Activated CD8-positive, alpha-beta T cell treated with anti-CD3 and anti-CD28 coated beads, Interleukin-2, amount 10 ng/mL, durations not matched to agents 7 days and 5 days (primary cell): ENCODE measurements at regions not wholly inside any gene's neighbourhood (a gene's known extent, or its start where the extent isn't known, plus 50 kb on each side); places are given as distances from the start of the nearest gene placed in this dataset.
"Not testable (repeated sequence)": the region's sequence is repeated elsewhere in the genome, so short reads cannot be mapped to it uniquely, and the experiment has no call there.

Experiments
- ATAC-seq: fragments of 150-1000 bp; cut with Tn5 transposase; one replicate; pipeline ENCODE4 v1.10.0; 2021; ENCODE audit warnings: moderate library complexity
- CTCF ChIA-PET: fragments of 350-600 bp; sonication (Branson Sonifier 250); formaldehyde crosslinking; loops from one replicate; lab custom pipeline; 2021; ENCODE audit warnings: antibody characterized with exemption; lab: Charles Lee
- POLR2A ChIA-PET: fragments of 350-600 bp; sonication (Branson Sonifier 250); formaldehyde crosslinking; loops from one replicate; lab custom pipeline; 2021; ENCODE audit warnings: antibody characterized with exemption; lab: Charles Lee
- DNase-seq: peaks from one replicate; pipeline ENCODE4 v3.0.0-alpha.2; 2020
- H3K27ac Mint-ChIP-seq: one replicate; pipeline ENCODE4 v1.8.0; 2021; ENCODE audit warnings: mild to moderate bottlenecking, mixed read lengths
- H3K27me3 Mint-ChIP-seq: one replicate; pipeline ENCODE4 v1.8.0; 2021; ENCODE audit warnings: low read depth, mixed read lengths
- H3K36me3 Mint-ChIP-seq: one replicate; pipeline ENCODE4 v1.8.0; 2021; ENCODE audit warnings: low read depth, mixed read lengths
- H3K4me1 Mint-ChIP-seq: one replicate; pipeline ENCODE4 v1.8.0; 2021; ENCODE audit warnings: low read depth, mixed read lengths
- H3K4me3 Mint-ChIP-seq: one replicate; pipeline ENCODE4 v1.8.0; 2021; ENCODE audit warnings: mild to moderate bottlenecking, mixed read lengths
- H3K9me3 Mint-ChIP-seq: one replicate; pipeline ENCODE4 v1.8.0; 2022; ENCODE audit warnings: mixed read lengths; ENCODE audit not compliant: insufficient read depth

DNA sequence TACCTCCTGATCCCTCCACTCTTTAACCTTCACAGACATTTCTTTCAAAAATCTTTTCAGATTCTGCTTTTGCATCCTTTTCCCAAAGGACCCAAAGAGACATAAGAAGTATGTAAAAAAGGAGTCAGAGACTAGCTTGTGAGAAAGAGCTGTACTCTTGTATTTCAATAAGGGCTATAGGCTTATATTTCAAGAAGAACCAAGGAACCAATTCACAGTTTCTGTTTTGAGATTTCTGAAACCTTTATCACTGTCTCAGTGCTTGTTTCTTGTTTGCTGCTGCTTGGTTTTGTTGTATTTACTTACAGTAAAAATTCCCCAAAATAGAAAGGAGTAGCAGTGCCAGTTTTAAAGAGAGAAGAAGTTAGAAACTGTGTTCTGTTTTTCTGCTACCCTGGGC is 461.6 kb upstream of the ID4 start:
- Mint-ChIP-seq H3K27ac (no peak overlapping the region), H3K9me3 (no peaks in the 10 kb centered on the region), H3K36me3 (no peaks in the 10 kb centered on the region), H3K4me1 (no peaks in the 10 kb centered on the region), H3K4me3 (no peak overlapping the region), H3K27me3 (no peaks in the 10 kb centered on the region)
- CTCF ChIA-PET: no interaction called here
- ATAC-seq (no peak), DNase-seq (no peak)
- POLR2A ChIA-PET: no interaction called here

DNA sequence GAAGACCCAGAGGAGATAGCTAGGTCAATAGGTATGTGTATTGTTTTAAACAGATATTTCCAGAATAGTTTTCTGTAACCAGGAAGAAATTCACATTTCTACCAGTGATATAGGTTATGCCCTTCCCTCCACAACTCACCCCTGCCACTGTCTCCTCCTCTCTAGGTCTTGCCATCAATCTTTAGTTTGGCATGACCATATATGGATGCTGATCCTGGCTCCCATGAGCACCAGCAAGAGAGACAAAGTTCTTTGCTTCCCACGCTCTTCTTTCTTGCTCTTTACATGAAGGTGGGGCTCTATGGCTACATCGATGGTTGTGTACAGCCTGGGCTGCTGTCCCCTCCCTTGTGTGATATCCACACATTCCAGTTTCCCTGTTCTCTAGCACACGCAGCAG is 459.4 kb upstream of the ID4 start:
- Mint-ChIP-seq H3K27me3 (no peaks in the 10 kb centered on the region), H3K27ac (no peak overlapping the region), H3K36me3 (no peaks in the 10 kb centered on the region), H3K4me1 (no peaks in the 10 kb centered on the region), H3K9me3 (no peaks in the 10 kb centered on the region), H3K4me3 (no peak overlapping the region)
- DNase-seq (no peak), ATAC-seq (no peak)
- CTCF ChIA-PET: no interaction called here
- POLR2A ChIA-PET: no interaction called here

DNA sequence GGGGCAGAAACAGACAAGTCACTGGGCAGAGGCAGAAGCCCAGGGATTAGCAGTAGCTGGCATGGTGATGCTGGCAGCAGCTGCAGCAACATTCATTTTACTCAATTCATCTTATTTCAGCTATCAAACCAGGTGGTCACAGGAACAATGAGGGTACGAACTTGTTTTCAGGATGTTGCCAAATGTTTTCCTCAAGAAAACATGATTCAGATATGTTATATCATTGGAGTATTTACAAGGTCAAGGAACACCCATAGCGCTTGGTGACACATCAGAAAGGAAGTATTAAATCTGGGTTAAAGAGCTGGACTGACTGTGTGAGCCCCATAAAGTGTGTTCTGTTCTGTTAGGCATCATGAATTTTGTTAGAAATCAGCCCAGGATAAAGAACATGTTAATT is 456.9 kb upstream of the ID4 start:
- CTCF ChIA-PET: no interaction called here
- Mint-ChIP-seq H3K4me3 (no peak overlapping the region), H3K36me3 (no peaks in the 10 kb centered on the region), H3K27ac (no peak overlapping the region), H3K9me3 (no peaks in the 10 kb centered on the region), H3K27me3 (no peaks in the 10 kb centered on the region), H3K4me1 (no peaks in the 10 kb centered on the region)
- no peak for DNase-seq
- no peak for ATAC-seq
- POLR2A ChIA-PET: no interaction called here

DNA sequence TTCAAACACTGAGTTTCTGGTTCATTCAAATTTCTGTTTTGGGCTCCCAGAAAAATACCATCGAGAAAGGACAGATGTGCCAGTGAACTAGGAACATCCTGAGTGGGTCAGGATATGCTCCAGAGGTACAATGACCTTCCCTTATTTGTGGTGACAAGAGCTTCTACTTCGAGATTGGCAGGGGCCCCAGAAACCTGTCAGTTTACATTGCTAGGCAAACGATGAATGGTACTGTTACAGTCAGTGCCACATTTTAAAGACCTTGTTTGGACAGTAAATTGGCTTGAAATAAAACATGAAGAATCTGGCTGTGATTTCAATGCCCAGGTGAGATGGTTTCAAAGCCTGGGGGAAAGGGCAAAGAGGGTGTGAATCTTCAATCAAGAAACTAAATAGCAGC is 454.5 kb upstream of the ID4 start:
- DNase-seq (no peak), ATAC-seq (no peak)
- H3K4me3 Mint-ChIP-seq: no peak overlapping the region

DNA sequence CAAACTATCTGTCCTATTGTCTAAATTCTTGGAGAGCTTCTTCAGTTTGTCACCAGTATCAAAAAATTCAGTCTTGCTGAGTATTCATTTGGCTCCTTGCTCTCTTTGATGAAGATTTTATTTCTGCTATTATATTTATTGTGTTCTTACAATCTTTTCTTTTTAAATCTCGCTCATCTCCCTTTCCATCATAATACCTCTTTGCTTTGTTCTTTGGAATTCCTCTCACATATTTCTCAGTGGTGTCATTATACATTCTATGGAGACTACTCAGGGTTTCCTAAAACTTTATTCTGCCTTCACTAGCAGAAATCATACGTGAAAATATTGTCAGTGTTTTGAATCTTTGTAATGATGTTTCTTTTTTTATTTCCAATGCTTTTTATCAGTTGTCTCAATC is 445.2 kb upstream of the ID4 start:
- no peak overlapping the region for H3K27ac Mint-ChIP-seq
- POLR2A ChIA-PET: no interaction called here
- H3K4me1 Mint-ChIP-seq: no peaks in the 10 kb centered on the region

More for the DNA sequence above, 454.5 kb upstream of the ID4 start:
- Mint-ChIP-seq H3K4me1 (no peaks in the 10 kb centered on the region), H3K27me3 (no peaks in the 10 kb centered on the region), H3K27ac (no peak overlapping the region), H3K9me3 (no peaks in the 10 kb centered on the region), H3K36me3 (no peaks in the 10 kb centered on the region)
- ChIA-PET POLR2A (no interaction called here), CTCF (no interaction called here)

DNA sequence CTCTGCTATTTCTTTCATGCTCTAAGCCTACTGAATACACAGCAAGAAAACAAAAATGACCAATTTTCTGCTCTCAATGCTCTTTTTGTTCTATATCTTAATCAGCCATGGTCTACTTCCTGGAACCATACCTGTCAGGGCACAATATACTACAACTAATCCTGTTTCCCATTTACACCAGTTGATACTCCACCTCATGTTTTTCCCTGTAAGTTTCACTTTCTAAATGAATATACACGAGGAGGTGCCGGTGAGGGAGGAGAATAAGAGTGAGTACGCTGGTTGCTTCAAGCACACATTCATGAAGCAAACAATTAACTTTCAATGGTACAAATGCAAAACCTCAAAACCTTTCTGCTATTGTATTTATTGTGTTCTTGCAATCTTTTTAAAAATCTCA is 443.1 kb upstream of the ID4 start:
- ATAC-seq (no peak), DNase-seq (no peak)
- POLR2A ChIA-PET: no interaction called here
- Mint-ChIP-seq H3K27me3 (no peaks in the 10 kb centered on the region), H3K27ac (no peak overlapping the region), H3K9me3 (peaks cover 9% of the 10 kb centered on the region), H3K4me3 (no peak overlapping the region), H3K36me3 (no peaks in the 10 kb centered on the region), H3K4me1 (no peaks in the 10 kb centered on the region)
- CTCF ChIA-PET: no interaction called here

More for the DNA sequence above, 445.2 kb upstream of the ID4 start:
- ATAC-seq: no peak
- no peak overlapping the region for H3K4me3 Mint-ChIP-seq
- DNase-seq: no peak
- no peaks in the 10 kb centered on the region for H3K36me3 Mint-ChIP-seq
- H3K9me3 Mint-ChIP-seq: peaks cover 6% of the 10 kb centered on the region
- CTCF ChIA-PET: no interaction called here
- H3K27me3 Mint-ChIP-seq: no peaks in the 10 kb centered on the region

DNA sequence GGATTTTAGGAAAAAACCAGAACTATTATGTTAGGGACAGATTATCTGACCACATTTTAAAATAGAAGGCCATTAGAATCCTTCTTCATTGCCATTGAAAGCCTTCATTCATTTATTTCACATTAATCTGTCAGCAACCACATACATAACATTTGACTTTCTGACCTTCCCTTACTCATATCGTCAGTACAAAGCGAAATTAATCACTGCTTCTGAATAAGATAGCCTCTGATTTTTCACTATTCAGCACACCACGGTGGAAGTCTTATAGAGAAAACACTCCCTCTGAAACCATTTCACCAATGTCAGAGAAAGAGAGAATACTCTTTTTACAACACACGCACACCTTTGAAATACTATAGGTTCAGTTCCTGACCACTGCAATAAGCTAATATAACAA is 442.5 kb upstream of the ID4 start:
- Mint-ChIP-seq H3K4me1 (no peaks in the 10 kb centered on the region), H3K36me3 (no peaks in the 10 kb centered on the region), H3K27me3 (no peaks in the 10 kb centered on the region), H3K4me3 (no peak overlapping the region), H3K27ac (no peak overlapping the region), H3K9me3 (peaks cover 9% of the 10 kb centered on the region)
- ATAC-seq (no peak), DNase-seq (no peak)
- ChIA-PET POLR2A (no interaction called here), CTCF (no interaction called here)

DNA sequence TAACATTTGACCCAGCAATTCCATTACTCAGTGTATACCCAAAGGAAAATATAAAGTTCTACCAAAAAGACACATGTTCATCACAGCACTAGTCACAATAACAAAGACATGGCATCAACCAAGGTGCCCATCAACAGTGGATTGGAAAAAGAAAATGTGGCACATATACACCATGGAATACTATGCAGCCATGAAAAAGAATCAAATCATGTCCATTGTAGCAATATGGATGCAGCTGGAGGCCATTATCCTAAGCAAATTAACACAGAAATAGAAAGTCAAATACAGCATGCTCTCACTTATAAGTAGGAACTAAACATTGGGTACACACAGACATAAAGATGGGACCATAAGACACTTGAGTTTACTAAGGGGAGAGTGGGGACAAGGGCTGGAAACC is 441.9 kb upstream of the ID4 start:
- CTCF ChIA-PET: no interaction called here
- H3K9me3 Mint-ChIP-seq: peaks cover 9% of the 10 kb centered on the region
- POLR2A ChIA-PET: no interaction called here
- H3K4me3 Mint-ChIP-seq: no peak overlapping the region
- H3K36me3 Mint-ChIP-seq: no peaks in the 10 kb centered on the region
- H3K4me1 Mint-ChIP-seq: no peaks in the 10 kb centered on the region
- no peak overlapping the region for H3K27ac Mint-ChIP-seq
- DNase-seq: no peak
- ATAC-seq: no peak
- no peaks in the 10 kb centered on the region for H3K27me3 Mint-ChIP-seq

DNA sequence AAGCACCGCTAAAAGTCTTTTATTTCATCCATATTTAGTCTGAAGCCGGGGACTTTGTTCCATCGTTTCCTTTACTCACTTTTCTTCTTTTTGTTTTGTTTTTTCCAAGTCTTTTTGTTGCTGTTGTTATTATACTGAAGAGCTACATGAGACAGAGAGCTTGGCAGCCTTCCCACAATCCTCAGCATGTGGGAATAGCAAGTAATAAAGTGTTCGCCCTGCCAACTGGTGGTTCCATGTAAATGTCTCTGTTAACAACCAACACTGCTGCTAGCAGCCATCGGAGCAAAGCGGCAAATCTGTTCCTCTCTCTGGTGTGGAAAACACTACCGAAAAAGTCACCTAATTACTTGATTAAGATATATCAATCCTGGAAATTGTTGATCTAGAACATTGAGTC is 437.8 kb upstream of the ID4 start:
- no peak for ATAC-seq
- H3K9me3 Mint-ChIP-seq: peaks cover 21% of the 10 kb centered on the region
- no peak for DNase-seq
- H3K36me3 Mint-ChIP-seq: no peaks in the 10 kb centered on the region
- ChIA-PET CTCF (no interaction called here), POLR2A (no interaction called here)
- no peak overlapping the region for H3K27ac Mint-ChIP-seq
- H3K27me3 Mint-ChIP-seq: no peaks in the 10 kb centered on the region
- H3K4me1 Mint-ChIP-seq: no peaks in the 10 kb centered on the region
- no peak overlapping the region for H3K4me3 Mint-ChIP-seq

DNA sequence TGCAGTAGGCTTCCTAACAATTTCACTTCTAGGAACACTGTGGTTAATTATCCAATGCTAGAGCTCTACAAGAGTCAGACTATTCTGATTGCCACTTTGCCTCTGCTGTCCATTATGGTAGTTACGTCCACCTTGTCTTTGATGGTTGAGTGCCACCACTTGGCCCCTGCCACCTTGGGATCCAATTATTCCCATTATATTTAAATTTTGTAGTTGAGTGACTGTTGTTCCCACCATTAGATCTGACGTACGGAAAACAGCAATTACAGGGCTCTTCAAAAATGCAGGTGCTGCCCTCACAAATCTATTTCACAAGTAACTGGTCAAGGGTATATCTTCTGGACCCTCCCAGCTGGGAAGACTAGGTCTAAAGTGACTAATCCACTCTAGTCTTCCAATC is 432.3 kb upstream of the ID4 start:
- POLR2A ChIA-PET, DNase-seq, CTCF ChIA-PET, H3K36me3 Mint-ChIP-seq, H3K4me1 Mint-ChIP-seq, ATAC-seq, H3K27ac Mint-ChIP-seq, H3K4me3 Mint-ChIP-seq, H3K27me3 Mint-ChIP-seq: not testable (repeated sequence)
- peaks cover 24% of the 10 kb centered on the region for H3K9me3 Mint-ChIP-seq

DNA sequence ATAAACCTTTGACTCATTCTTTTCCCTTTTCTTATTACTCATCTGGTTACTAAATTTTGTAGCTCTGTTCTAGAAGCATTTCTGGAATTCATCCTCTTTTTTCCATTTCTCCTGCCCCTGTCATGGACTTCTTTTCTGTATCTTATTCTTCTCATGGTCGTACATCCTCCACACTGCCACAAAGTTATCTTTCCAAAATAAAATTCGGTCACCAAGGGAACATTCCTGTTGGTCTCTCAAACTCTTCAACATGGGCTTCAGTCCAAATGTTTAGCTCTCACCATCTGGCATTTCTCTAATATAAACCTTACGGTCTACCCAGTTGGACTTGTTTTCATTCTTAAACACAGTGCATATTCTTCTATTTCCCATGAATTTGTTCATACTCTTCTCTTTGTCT is 428.8 kb upstream of the ID4 start:
- ChIA-PET POLR2A (no interaction called here), CTCF (no interaction called here)
- DNase-seq: no peak
- H3K36me3 Mint-ChIP-seq: no peaks in the 10 kb centered on the region
- H3K27ac Mint-ChIP-seq: no peak overlapping the region
- peaks cover 10% of the 10 kb centered on the region for H3K9me3 Mint-ChIP-seq
- H3K4me1 Mint-ChIP-seq: no peaks in the 10 kb centered on the region
- no peak for ATAC-seq
- no peaks in the 10 kb centered on the region for H3K27me3 Mint-ChIP-seq
- no peak overlapping the region for H3K4me3 Mint-ChIP-seq

DNA sequence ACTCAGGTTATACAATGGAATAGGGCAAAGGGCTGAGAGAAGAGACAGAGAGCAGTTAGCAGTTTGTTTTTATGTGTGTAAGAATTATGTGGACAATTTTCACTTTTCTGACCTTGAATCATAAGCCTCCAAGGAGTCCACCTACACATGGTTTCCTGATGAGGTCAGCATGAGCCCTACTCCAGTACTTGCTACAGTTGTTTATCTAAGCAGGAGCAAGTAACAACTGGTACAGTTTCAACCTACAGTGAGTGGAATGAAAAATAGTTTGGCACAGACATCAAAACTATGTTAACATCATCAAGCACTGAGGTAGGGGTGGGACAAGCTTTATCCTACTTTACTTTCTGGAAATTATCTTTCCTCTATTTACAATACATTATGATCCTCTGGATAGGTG is 426.7 kb upstream of the ID4 start:
- no peak for ATAC-seq
- Mint-ChIP-seq H3K36me3 (no peaks in the 10 kb centered on the region), H3K9me3 (peaks cover under 1% of the 10 kb centered on the region), H3K27ac (no peak overlapping the region), H3K4me1 (no peaks in the 10 kb centered on the region), H3K4me3 (no peak overlapping the region), H3K27me3 (no peaks in the 10 kb centered on the region)
- ChIA-PET POLR2A (no interaction called here), CTCF (no interaction called here)
- no peak for DNase-seq

DNA sequence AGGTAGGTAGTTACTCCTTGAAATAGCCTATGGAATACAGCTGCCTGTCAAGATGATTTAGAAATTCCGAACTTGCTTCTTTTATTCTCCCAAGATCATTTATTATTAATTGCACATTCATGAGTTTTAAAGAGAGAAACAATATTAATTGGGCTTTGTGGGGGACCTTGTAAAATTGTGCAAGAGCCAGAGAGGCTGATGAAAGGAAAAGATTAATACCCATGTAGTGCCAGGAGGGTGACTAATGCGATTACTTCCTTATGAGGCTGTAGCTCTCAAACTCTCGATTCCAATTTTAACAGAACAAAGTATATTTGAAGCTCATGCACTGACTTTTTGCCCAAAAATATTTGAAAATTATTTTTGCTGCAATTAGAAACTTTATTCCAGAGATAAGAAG is 423.8 kb upstream of the ID4 start:
- POLR2A ChIA-PET: no interaction called here
- H3K4me1 Mint-ChIP-seq: no peaks in the 10 kb centered on the region
- H3K4me3 Mint-ChIP-seq: no peak overlapping the region
- H3K9me3 Mint-ChIP-seq: no peaks in the 10 kb centered on the region
- H3K27me3 Mint-ChIP-seq: no peaks in the 10 kb centered on the region
- H3K36me3 Mint-ChIP-seq: no peaks in the 10 kb centered on the region
- no peak for DNase-seq
- no peak for ATAC-seq
- no peak overlapping the region for H3K27ac Mint-ChIP-seq
- CTCF ChIA-PET: no interaction called here
